CD4-positive, alpha-beta T cell (primary cell): ENCODE measurements at regions not wholly inside any gene's neighbourhood (a gene's known extent, or its start where the extent isn't known, plus 50 kb on each side); places are given as distances from the start of the nearest gene placed in this dataset.

Source experiments
- ATAC-seq: fragments of 200-7000 bp; cut with Tn5 transposase; one replicate; pipeline ENCODE4 v1.10.0; 2022; ENCODE audit warnings: mild to moderate bottlenecking; ENCODE audit not compliant: poor library complexity
- CTCF ChIA-PET: fragments of 350-600 bp; sonication (Branson Sonifier 250); formaldehyde crosslinking; loops from one replicate; lab custom pipeline; 2021; ENCODE audit warnings: antibody characterized with exemption, inconsistent platforms; lab: Charles Lee
- POLR2A ChIA-PET: fragments of 350-600 bp; sonication (Branson Sonifier 250); formaldehyde crosslinking; loops from one replicate; lab custom pipeline; 2021; ENCODE audit warnings: antibody characterized with exemption, inconsistent platforms; lab: Charles Lee
- DNase-seq, 14 experiments: peaks; one replicate each; pipeline ENCODE4 v3.0.0-alpha.2; 2013 to 2020; ENCODE audit warnings: mixed read lengths in 2 of 14
- H3K27ac ChIP-seq, 2 donors: one replicate each; pipeline versions ENCODE4 v1.5.1 to v1.7.0; 2013; ENCODE audit warnings: low read length in 2 of 2, low read depth in 1 of 2, mild to moderate bottlenecking in 1 of 2
- H3K27me3 ChIP-seq, 2 experiments: 1 replicate in 1 of 2; 2 replicates in 1 of 2; pipeline versions ENCODE4 v1.6.1 to v1.7.0; 2013; ENCODE audit warnings: low read length in 2 of 2, control low read depth in 1 of 2, mild to moderate bottlenecking in 1 of 2, moderate library complexity in 1 of 2; ENCODE audit not compliant: insufficient read depth in 2 of 2, control insufficient read depth in 1 of 2
- H3K36me3 ChIP-seq: one replicate; pipeline ENCODE4 v1.6.1; 2013; ENCODE audit warnings: low read length, control low read depth; ENCODE audit not compliant: insufficient read depth
- H3K4me1 ChIP-seq: one replicate; pipeline ENCODE4 v1.6.1; 2013; ENCODE audit warnings: low read length, control low read depth; ENCODE audit not compliant: insufficient read depth
- H3K4me3 ChIP-seq: one replicate; pipeline ENCODE4 v1.5.1; 2013; ENCODE audit warnings: mild to moderate bottlenecking, low read length, moderate library complexity
- H3K9me3 ChIP-seq, 2 experiments: 1 replicate in 1 of 2; 2 replicates in 1 of 2; pipeline versions ENCODE4 v1.6.1 to v1.7.0; 2013; ENCODE audit warnings: low read length in 2 of 2, mild to moderate bottlenecking in 2 of 2, control low read depth in 1 of 2, moderate library complexity in 1 of 2; ENCODE audit not compliant: control insufficient read depth in 1 of 2, insufficient read depth in 1 of 2
- H3K27ac Mint-ChIP-seq: one replicate; pipeline ENCODE4 v1.8.0; 2020; ENCODE audit warnings: mixed read lengths
- H3K27me3 Mint-ChIP-seq: one replicate; pipeline ENCODE4 v1.8.0; 2021; ENCODE audit warnings: mixed read lengths
- H3K36me3 Mint-ChIP-seq: one replicate; pipeline ENCODE4 v1.8.0; 2021; ENCODE audit warnings: low read depth, mixed read lengths
- H3K4me1 Mint-ChIP-seq: one replicate; pipeline ENCODE4 v1.8.0; 2021; ENCODE audit warnings: low read depth, mixed read lengths
- H3K4me3 Mint-ChIP-seq: one replicate; pipeline ENCODE4 v1.8.0; 2020; ENCODE audit warnings: mild to moderate bottlenecking, mixed read lengths
- H3K9me3 Mint-ChIP-seq: one replicate; pipeline ENCODE4 v1.8.0; 2020; ENCODE audit warnings: mixed read lengths
- intact Hi-C, 2 experiments: fragments of 100-400 bp; cut with DNase I in 1 of 2; cut with micrococcal nuclease in 1 of 2; formaldehyde crosslinking; loops; one replicate each; pipeline versions ENCODE4 v1.15.1 to v1.9.0; 2023 to 2025; cut with DNase I, micrococcal nuclease
- TF ChIP-seq, protein P1 (sequence below): fragments of 200-600 bp; IDR thresholded peaks from one replicate; pipeline ENCODE4 v1.8.0; 2022; ENCODE audit warnings: antibody characterized with exemption, mild to moderate bottlenecking

DNA sequence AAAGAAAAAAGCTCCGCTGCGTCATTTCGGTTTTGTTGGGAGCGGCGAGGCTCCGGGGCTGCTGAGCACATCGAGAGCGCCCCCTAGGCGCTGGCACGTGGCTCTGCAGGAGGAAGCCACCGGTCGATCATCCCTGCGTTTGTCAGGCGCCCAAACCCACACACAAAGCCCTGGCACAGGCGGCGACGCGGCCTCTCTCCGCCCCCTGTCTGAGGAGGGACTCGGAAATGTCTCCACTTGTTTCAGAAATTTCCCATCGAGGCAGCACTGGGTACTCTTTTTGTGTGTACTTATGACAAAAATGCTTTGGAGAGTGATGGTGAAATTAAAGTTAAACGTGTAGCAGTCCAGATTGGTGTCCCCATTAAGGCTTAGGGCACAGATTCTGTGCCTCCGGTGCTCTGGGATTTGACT, 407.3 kb upstream of the ONECUT1 start:
- Histone ChIP-seq H3K9me3 (peaks cover 0 to 4% of the 10 kb centered on the region in 2 experiments), H3K4me1 (no peaks in the 10 kb centered on the region), H3K36me3 (no peaks in the 10 kb centered on the region), H3K27ac (no peak overlapping the region), H3K27me3 (peaks cover 0 to 10% of the 10 kb centered on the region in 2 experiments), H3K4me3 (no peak overlapping the region)
- Mint-ChIP-seq H3K27me3 (peaks cover 22% of the 10 kb centered on the region), H3K4me3 (no peak overlapping the region), H3K4me1 (no peaks in the 10 kb centered on the region), H3K36me3 (no peaks in the 10 kb centered on the region), H3K9me3 (peaks cover 6% of the 10 kb centered on the region), H3K27ac (no peak overlapping the region)
- intact Hi-C loops: no loop called here
- DNase-seq (peak in 6 of 14 experiments; percentile 0 to 36 (median 6)), ATAC-seq (no peak)
- TF ChIP-seq, protein P1, sequence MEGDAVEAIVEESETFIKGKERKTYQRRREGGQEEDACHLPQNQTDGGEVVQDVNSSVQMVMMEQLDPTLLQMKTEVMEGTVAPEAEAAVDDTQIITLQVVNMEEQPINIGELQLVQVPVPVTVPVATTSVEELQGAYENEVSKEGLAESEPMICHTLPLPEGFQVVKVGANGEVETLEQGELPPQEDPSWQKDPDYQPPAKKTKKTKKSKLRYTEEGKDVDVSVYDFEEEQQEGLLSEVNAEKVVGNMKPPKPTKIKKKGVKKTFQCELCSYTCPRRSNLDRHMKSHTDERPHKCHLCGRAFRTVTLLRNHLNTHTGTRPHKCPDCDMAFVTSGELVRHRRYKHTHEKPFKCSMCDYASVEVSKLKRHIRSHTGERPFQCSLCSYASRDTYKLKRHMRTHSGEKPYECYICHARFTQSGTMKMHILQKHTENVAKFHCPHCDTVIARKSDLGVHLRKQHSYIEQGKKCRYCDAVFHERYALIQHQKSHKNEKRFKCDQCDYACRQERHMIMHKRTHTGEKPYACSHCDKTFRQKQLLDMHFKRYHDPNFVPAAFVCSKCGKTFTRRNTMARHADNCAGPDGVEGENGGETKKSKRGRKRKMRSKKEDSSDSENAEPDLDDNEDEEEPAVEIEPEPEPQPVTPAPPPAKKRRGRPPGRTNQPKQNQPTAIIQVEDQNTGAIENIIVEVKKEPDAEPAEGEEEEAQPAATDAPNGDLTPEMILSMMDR: no peak
- POLR2A ChIA-PET: no interaction called here
- CTCF ChIA-PET: no interaction called here

DNA sequence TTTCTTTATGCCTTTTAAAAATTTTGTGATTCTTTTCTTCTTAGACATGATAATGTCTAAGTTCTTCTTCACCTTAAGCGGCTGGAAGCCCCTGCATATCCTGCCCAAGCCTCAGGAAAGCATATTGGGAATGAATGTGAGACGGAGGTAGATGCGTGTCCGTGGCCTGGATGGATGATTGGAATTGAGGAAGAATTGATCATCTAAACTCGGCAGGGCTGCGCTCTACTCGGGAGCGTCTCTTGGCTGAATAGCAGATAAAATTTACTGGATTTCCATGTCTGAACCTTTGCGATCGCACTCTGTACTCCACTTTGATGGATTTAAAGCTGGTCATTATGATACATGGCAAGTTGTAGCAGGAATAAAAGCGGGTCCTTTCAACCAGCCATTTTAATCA, 406.7 kb upstream of the ONECUT1 start:
- no peaks in the 10 kb centered on the region for H3K36me3 Mint-ChIP-seq
- no peak overlapping the region for H3K4me3 Mint-ChIP-seq
- H3K27me3 Mint-ChIP-seq: peaks cover 22% of the 10 kb centered on the region
- Histone ChIP-seq H3K4me3 (no peak overlapping the region), H3K36me3 (no peaks in the 10 kb centered on the region), H3K4me1 (no peaks in the 10 kb centered on the region), H3K27ac (no peak overlapping the region), H3K9me3 (peaks cover 0 to 4% of the 10 kb centered on the region in 2 experiments), H3K27me3 (peaks cover 0 to 10% of the 10 kb centered on the region in 2 experiments)
- H3K4me1 Mint-ChIP-seq: no peaks in the 10 kb centered on the region
- no peak overlapping the region for H3K27ac Mint-ChIP-seq
- ATAC-seq (no peak), DNase-seq (no peak)
- CTCF ChIA-PET: no interaction called here
- POLR2A ChIA-PET: no interaction called here
- intact Hi-C loops: no loop called here
- H3K9me3 Mint-ChIP-seq: peaks cover 6% of the 10 kb centered on the region
- TF ChIP-seq, protein P1: no peak

DNA sequence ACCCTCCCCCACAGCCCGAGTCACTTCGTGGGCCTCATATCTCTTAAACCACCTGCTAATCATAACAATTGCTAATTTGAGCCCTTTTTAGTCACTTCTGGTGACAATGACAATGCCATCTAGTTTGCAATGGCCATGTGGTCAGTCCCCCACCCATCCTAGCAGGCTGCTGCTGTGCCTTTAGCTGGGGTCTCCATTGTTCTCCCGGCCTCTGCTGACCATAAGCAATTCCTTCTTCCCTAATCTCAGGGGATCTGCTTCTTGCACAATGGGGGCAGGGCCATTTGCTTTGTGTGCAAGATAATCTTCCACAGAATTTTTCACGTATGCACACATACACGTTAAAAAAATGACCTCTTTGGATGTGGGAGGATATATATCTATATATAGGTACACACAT, 406.1 kb upstream of the ONECUT1 start:
- Mint-ChIP-seq H3K4me3 (no peak overlapping the region), H3K27me3 (peaks cover 22% of the 10 kb centered on the region), H3K9me3 (peaks cover 6% of the 10 kb centered on the region), H3K4me1 (no peaks in the 10 kb centered on the region), H3K36me3 (no peaks in the 10 kb centered on the region), H3K27ac (no peak overlapping the region)
- ATAC-seq (no peak), DNase-seq (no peak)
- TF ChIP-seq, protein P1: no peak
- Histone ChIP-seq H3K9me3 (peaks cover 0 to 4% of the 10 kb centered on the region in 2 experiments), H3K27ac (no peak overlapping the region), H3K27me3 (peaks cover 0 to 10% of the 10 kb centered on the region in 2 experiments), H3K36me3 (no peaks in the 10 kb centered on the region), H3K4me1 (no peaks in the 10 kb centered on the region), H3K4me3 (no peak overlapping the region)
- ChIA-PET CTCF (no interaction called here), POLR2A (no interaction called here)
- intact Hi-C loops: no loop called here
